Endothelial cell (in vitro differentiated cells): ENCODE measurements at regions not wholly inside any gene's neighbourhood (a gene's known extent, or its start where the extent isn't known, plus 50 kb on each side); places are given as distances from the start of the nearest gene placed in this dataset.
"Not testable (repeated sequence)": the region's sequence is repeated elsewhere in the genome, so short reads cannot be mapped to it uniquely, and the experiment has no call there.

Experiments used
- DNase-seq: peaks from one replicate; pipeline ENCODE4 v3.0.0; 2021; ENCODE audit warnings: low spot score
- H3K27ac Mint-ChIP-seq: one replicate; pipeline ENCODE4 v1.8.0; 2021; ENCODE audit warnings: mixed read lengths, inconsistent platforms; ENCODE audit not compliant: unreplicated experiment
- H3K27me3 Mint-ChIP-seq: one replicate; pipeline ENCODE4 v1.8.0; 2021; ENCODE audit warnings: mild to moderate bottlenecking, moderate library complexity, mixed read lengths, inconsistent platforms; ENCODE audit not compliant: unreplicated experiment
- H3K36me3 Mint-ChIP-seq: one replicate; pipeline ENCODE4 v1.8.0; 2021; ENCODE audit warnings: mild to moderate bottlenecking, low read depth, mixed read lengths, inconsistent platforms; ENCODE audit not compliant: unreplicated experiment
- H3K4me1 Mint-ChIP-seq: one replicate; pipeline ENCODE4 v1.8.0; 2021; ENCODE audit warnings: mild to moderate bottlenecking, mixed read lengths, inconsistent platforms; ENCODE audit not compliant: unreplicated experiment
- H3K4me3 Mint-ChIP-seq: one replicate; pipeline ENCODE4 v1.8.0; 2021; ENCODE audit warnings: mild to moderate bottlenecking, mixed read lengths, inconsistent platforms; ENCODE audit not compliant: unreplicated experiment
- H3K9me3 Mint-ChIP-seq: one replicate; pipeline ENCODE4 v1.8.0; 2021; ENCODE audit warnings: mixed read lengths, inconsistent platforms; ENCODE audit not compliant: unreplicated experiment
- CTCF ChIP-seq: fragments of 200-600 bp; sonication (generic); IDR thresholded peaks from one replicate; pipeline ENCODE4 v1.5.0; 2021; ENCODE audit warnings: antibody characterized with exemption; ENCODE audit not compliant: unreplicated experiment

- no peaks in the 10 kb centered on the region for H3K9me3 Mint-ChIP-seq
- peaks cover 5% of the 10 kb centered on the region for H3K4me1 Mint-ChIP-seq
- DNase-seq, result no peak
Observed at GRCh38 chr4:54588404-54588803, 69.4 kb upstream of the KIT start.

GRCh38 chr4:54589586-54589985, 68.2 kb upstream of the KIT start:
- DNase-seq, result no peak
- TF ChIP-seq CTCF, result no peak

More at GRCh38 chr4:54588404-54588803, 69.4 kb upstream of the KIT start:
- TF ChIP-seq CTCF, result no peak
- no peaks in the 10 kb centered on the region for H3K27me3 Mint-ChIP-seq
- no peak overlapping the region for H3K27ac Mint-ChIP-seq
- H3K4me3 Mint-ChIP-seq, result no peak overlapping the region
- H3K36me3 Mint-ChIP-seq, result no peaks in the 10 kb centered on the region

GRCh38 chr4:54593795-54594322, 63.9 kb upstream of the KIT start:
- Mint-ChIP-seq H3K4me1 (peaks cover 9% of the 10 kb centered on the region), H3K9me3 (no peaks in the 10 kb centered on the region), H3K27me3 (peaks cover 2% of the 10 kb centered on the region), H3K4me3 (no peak overlapping the region), H3K27ac (no peak overlapping the region), H3K36me3 (no peaks in the 10 kb centered on the region)
- DNase-seq, result no peak
- TF ChIP-seq CTCF, result no peak

More at GRCh38 chr4:54589586-54589985, 68.2 kb upstream of the KIT start:
- no peak overlapping the region for H3K4me3 Mint-ChIP-seq
- no peaks in the 10 kb centered on the region for H3K4me1 Mint-ChIP-seq
- no peaks in the 10 kb centered on the region for H3K36me3 Mint-ChIP-seq
- no peaks in the 10 kb centered on the region for H3K9me3 Mint-ChIP-seq
- no peak overlapping the region for H3K27ac Mint-ChIP-seq
- H3K27me3 Mint-ChIP-seq, result no peaks in the 10 kb centered on the region

- Mint-ChIP-seq H3K27me3 (peaks cover 2% of the 10 kb centered on the region), H3K9me3 (no peaks in the 10 kb centered on the region), H3K4me3 (no peak overlapping the region), H3K27ac (no peak overlapping the region), H3K36me3 (no peaks in the 10 kb centered on the region), H3K4me1 (peaks cover 9% of the 10 kb centered on the region)
- no peak for TF ChIP-seq CTCF
- DNase-seq, result no peak
Observed at GRCh38 chr4:54596201-54596600, 61.6 kb upstream of the KIT start.

- not testable (repeated sequence) for H3K4me1 Mint-ChIP-seq, H3K36me3 Mint-ChIP-seq, H3K27me3 Mint-ChIP-seq, H3K9me3 Mint-ChIP-seq, H3K4me3 Mint-ChIP-seq, H3K27ac Mint-ChIP-seq, DNase-seq
Observed at GRCh38 chr4:54597678-54598077, 60.1 kb upstream of the KIT start.

- H3K4me1 Mint-ChIP-seq, DNase-seq, H3K36me3 Mint-ChIP-seq, H3K4me3 Mint-ChIP-seq, H3K27me3 Mint-ChIP-seq, H3K27ac Mint-ChIP-seq, H3K9me3 Mint-ChIP-seq: not testable (repeated sequence)
Observed at GRCh38 chr4:54602175-54602574, 55.6 kb upstream of the KIT start.
